Neuronal stem cell (in vitro differentiated cells): ENCODE measurements at regions not wholly inside any gene's neighbourhood (a gene's known extent, or its start where the extent isn't known, plus 50 kb on each side); places are given as distances from the start of the nearest gene placed in this dataset.

Experiments used
- DNase-seq: peaks from one replicate; pipeline ENCODE4 v3.0.0-alpha.2; 2013; ENCODE audit warnings: low spot score
- H2AFZ ChIP-seq: one replicate; pipeline ENCODE4 v1.6.1; 2013; ENCODE audit warnings: mild to moderate bottlenecking, low read length, inconsistent platforms
- H2AK5ac ChIP-seq: 2 replicates; pipeline ENCODE4 v1.6.1; 2013; ENCODE audit warnings: low read depth, mild to moderate bottlenecking, inconsistent platforms, low read length, moderate library complexity, mixed read lengths
- H2BK120ac ChIP-seq: 2 replicates; pipeline ENCODE4 v1.6.1; 2013; ENCODE audit warnings: low read depth, mild to moderate bottlenecking, inconsistent platforms, low read length, moderate library complexity, mixed read lengths
- H2BK12ac ChIP-seq: one replicate; pipeline ENCODE4 v1.6.1; 2013; ENCODE audit warnings: low read length, inconsistent platforms
- H2BK15ac ChIP-seq: 2 replicates; pipeline ENCODE4 v1.6.1; 2013; ENCODE audit warnings: mild to moderate bottlenecking, low read length, inconsistent platforms, mixed read lengths
- H2BK5ac ChIP-seq: one replicate; pipeline ENCODE4 v1.6.1; 2013; ENCODE audit warnings: inconsistent platforms, mild to moderate bottlenecking, low read length, moderate library complexity
- H3K14ac ChIP-seq: one replicate; pipeline ENCODE4 v1.6.1; 2013; ENCODE audit warnings: low read length, inconsistent platforms
- H3K18ac ChIP-seq: 2 replicates; pipeline ENCODE4 v1.6.1; 2013; ENCODE audit warnings: low read length, inconsistent platforms
- H3K23ac ChIP-seq: 2 replicates; pipeline ENCODE4 v1.6.1; 2013; ENCODE audit warnings: low read depth, mild to moderate bottlenecking, mixed read lengths, low read length, inconsistent platforms; ENCODE audit not compliant: poor library complexity
- H3K27ac ChIP-seq: replicated peaks from 3 replicates; pipeline ENCODE4 v1.5.1; 2013; ENCODE audit warnings: low read length, inconsistent platforms
- H3K27me3 ChIP-seq, 3 experiments: 2 replicates each; pipeline ENCODE4 v1.6.1; 2013; ENCODE audit warnings: low read length in 3 of 3, mild to moderate bottlenecking in 2 of 3, inconsistent platforms in 1 of 3, low read depth in 1 of 3, mixed read lengths in 1 of 3, moderate library complexity in 1 of 3; ENCODE audit not compliant: control insufficient read depth in 3 of 3, insufficient read depth in 3 of 3
- H3K36me3 ChIP-seq, 2 donors: replicated peaks in 1 of 2; 2 replicates each; pipeline ENCODE4 v1.6.1; 2013; ENCODE audit warnings: low read length in 2 of 2; ENCODE audit not compliant: control insufficient read depth in 2 of 2, insufficient read depth in 2 of 2
- H3K4ac ChIP-seq: 2 replicates; pipeline ENCODE4 v1.6.1; 2013; ENCODE audit warnings: inconsistent platforms, mild to moderate bottlenecking, low read length, moderate library complexity
- H3K4me1 ChIP-seq, 2 donors: 1 replicate in 1 of 2; 2 replicates in 1 of 2; pipeline ENCODE4 v1.6.1; 2013; ENCODE audit warnings: low read length in 2 of 2, low read depth in 1 of 2; ENCODE audit not compliant: control insufficient read depth in 2 of 2, insufficient read depth in 1 of 2
- H3K4me2 ChIP-seq: one replicate; pipeline ENCODE4 v1.6.1; 2013; ENCODE audit warnings: mild to moderate bottlenecking, low read length, inconsistent platforms; ENCODE audit not compliant: insufficient read depth, poor library complexity, severe bottlenecking
- H3K4me3 ChIP-seq, 2 donors: 2 replicates each; pipeline ENCODE4 v1.5.1; 2013; ENCODE audit warnings: low read length in 2 of 2, mild to moderate bottlenecking in 2 of 2, inconsistent platforms in 1 of 2, moderate library complexity in 1 of 2
- H3K79me1 ChIP-seq: one replicate; pipeline ENCODE4 v1.6.1; 2013; ENCODE audit warnings: low read depth, mild to moderate bottlenecking, inconsistent platforms, low read length, moderate library complexity
- H3K9ac ChIP-seq: one replicate; pipeline ENCODE4 v1.6.1; 2013; ENCODE audit warnings: mild to moderate bottlenecking, low read depth, low read length, inconsistent platforms; ENCODE audit not compliant: poor library complexity
- H3K9me3 ChIP-seq, 2 donors: replicated peaks in 1 of 2; 2 replicates each; pipeline versions ENCODE3 to v1.6.1; 2013; ENCODE audit warnings: low read length in 2 of 2, mild to moderate bottlenecking in 2 of 2, inconsistent platforms in 1 of 2, low read depth in 1 of 2, mixed read lengths in 1 of 2, moderate library complexity in 1 of 2; ENCODE audit not compliant: control insufficient read depth in 2 of 2, insufficient read depth in 1 of 2
- H4K8ac ChIP-seq: one replicate; pipeline ENCODE4 v1.6.1; 2013; ENCODE audit warnings: low read depth, mild to moderate bottlenecking, inconsistent platforms, low read length, moderate library complexity
- H4K91ac ChIP-seq: one replicate; pipeline ENCODE4 v1.6.1; 2013; ENCODE audit warnings: low read length, low read depth, mild to moderate bottlenecking, inconsistent platforms; ENCODE audit not compliant: poor library complexity
- WGBS, 2 donors: extraction: QIAGEN DNeasy Blood & Tissue Kit; methylation state at CpG; one replicate each; pipeline ENCODE4 v1.1.7; 2013; ENCODE audit warnings: missing lambda C conversion rate in 2 of 2, mixed read lengths in 1 of 2; ENCODE audit not compliant: insufficient read length in 2 of 2, insufficient replicate concordance in 1 of 2; ENCODE audit errors: extremely low coverage in 2 of 2; 5-methylcytosine and 5-hydroxymethylcytosine counted together

DNA sequence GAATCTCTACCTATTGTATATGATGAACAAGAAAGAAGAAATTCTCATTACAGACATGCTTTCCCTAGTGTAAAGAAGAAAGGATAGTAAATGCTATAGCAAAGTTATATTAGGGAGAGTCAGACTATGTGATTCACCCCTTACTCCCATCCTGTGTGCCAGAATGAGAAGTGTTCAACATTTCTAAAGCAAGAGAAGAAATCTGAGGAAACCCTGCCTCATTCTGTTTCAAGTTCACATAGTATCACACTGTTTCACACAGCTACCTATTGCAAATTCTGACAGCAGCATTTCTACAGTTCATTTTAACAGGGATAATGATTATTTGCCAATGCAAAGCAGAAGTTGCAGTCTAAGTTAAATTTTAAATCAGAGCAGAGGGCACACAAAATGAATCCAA lies 267.2 kb upstream of the TCF21 start:
- H3K23ac ChIP-seq = no peak overlapping the region

GRCh38 chr6:133623065-133623464 lies 265.8 kb upstream of the TCF21 start:
- Histone ChIP-seq H3K4me3 (no peak overlapping the region), H3K4me2 (no peak overlapping the region), H2BK15ac (no peak overlapping the region), H3K36me3 (no peaks in the 10 kb centered on the region), H3K18ac (no peak overlapping the region), H3K79me1 (no peaks in the 10 kb centered on the region), H3K9me3 (no peaks in the 10 kb centered on the region), H3K4me1 (no peaks in the 10 kb centered on the region), H3K4ac (no peak overlapping the region), H2BK5ac (no peak overlapping the region), H4K8ac (no peak overlapping the region), H3K14ac (no peak overlapping the region), H2BK120ac (no peak overlapping the region), H3K9ac (no peak overlapping the region), H3K27me3 (no peaks in the 10 kb centered on the region), H2AK5ac (no peak overlapping the region), H3K27ac (no peak overlapping the region), H4K91ac (no peak overlapping the region), H2BK12ac (no peak overlapping the region), H2AFZ (no peak overlapping the region), H3K23ac (no peak overlapping the region)
- no CpG with 5 or more reads among the region's 1 CpG for WGBS, 2 donors
- DNase-seq = no peak

More for the DNA sequence above, 267.2 kb upstream of the TCF21 start:
- Histone ChIP-seq H4K91ac (no peak overlapping the region), H3K4ac (no peak overlapping the region), H3K9me3 (no peaks in the 10 kb centered on the region), H2AFZ (no peak overlapping the region), H3K4me1 (no peaks in the 10 kb centered on the region), H2BK15ac (no peak overlapping the region), H3K36me3 (no peaks in the 10 kb centered on the region), H3K4me2 (no peak overlapping the region), H3K79me1 (no peaks in the 10 kb centered on the region), H3K9ac (no peak overlapping the region), H3K27ac (no peak overlapping the region), H3K18ac (no peak overlapping the region), H2BK120ac (no peak overlapping the region), H3K27me3 (no peaks in the 10 kb centered on the region), H2BK12ac (no peak overlapping the region), H3K14ac (no peak overlapping the region), H2AK5ac (no peak overlapping the region), H3K4me3 (no peak overlapping the region), H2BK5ac (no peak overlapping the region), H4K8ac (no peak overlapping the region)
- no peak for DNase-seq

DNA sequence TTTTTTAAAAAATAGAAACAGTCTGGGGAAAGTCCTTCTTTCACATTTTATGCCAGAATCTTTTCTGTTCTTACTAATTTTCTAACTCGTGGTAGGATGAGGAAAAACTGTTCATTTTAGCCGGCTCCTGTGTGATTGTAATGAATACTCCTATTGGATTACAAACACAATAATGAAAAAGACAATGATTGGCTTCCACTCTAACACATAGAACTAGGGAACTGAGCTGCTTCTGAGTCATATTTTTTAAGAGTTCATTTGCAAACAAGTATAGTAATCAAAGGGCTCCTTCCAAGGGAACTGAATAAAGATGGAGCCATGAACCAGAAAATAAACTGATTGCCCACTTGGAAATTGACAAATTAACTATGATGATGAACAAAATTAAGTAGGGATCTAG lies 265.3 kb upstream of the TCF21 start:
- H3K27ac ChIP-seq = no peak overlapping the region
- WGBS, 2 donors = no CpG with 5 or more reads among the region's 2 CpGs
- H2BK15ac ChIP-seq = no peak overlapping the region
- no peak overlapping the region for H3K4me2 ChIP-seq
- no peak overlapping the region for H4K8ac ChIP-seq
- H3K79me1 ChIP-seq = no peaks in the 10 kb centered on the region
- no peak overlapping the region for H4K91ac ChIP-seq
- H3K4me1 ChIP-seq = no peaks in the 10 kb centered on the region
- no peak overlapping the region for H3K4me3 ChIP-seq
- no peak overlapping the region for H2AK5ac ChIP-seq
- H2BK5ac ChIP-seq = no peak overlapping the region
- H3K27me3 ChIP-seq = no peaks in the 10 kb centered on the region
- H3K9ac ChIP-seq = no peak overlapping the region
- H3K9me3 ChIP-seq = no peaks in the 10 kb centered on the region
- no peak overlapping the region for H2BK12ac ChIP-seq
- H3K4ac ChIP-seq = no peak overlapping the region
- no peak overlapping the region for H3K23ac ChIP-seq
- no peaks in the 10 kb centered on the region for H3K36me3 ChIP-seq
- H2BK120ac ChIP-seq = no peak overlapping the region
- no peak overlapping the region for H3K18ac ChIP-seq
- no peak overlapping the region for H3K14ac ChIP-seq
- DNase-seq = no peak
- no peak overlapping the region for H2AFZ ChIP-seq

GRCh38 chr6:133626096-133626666 lies 262.7 kb upstream of the TCF21 start:
- Histone ChIP-seq H3K4me3 (no peak overlapping the region), H3K79me1 (no peaks in the 10 kb centered on the region), H3K23ac (no peak overlapping the region), H3K9ac (no peak overlapping the region), H2AK5ac (no peak overlapping the region), H3K27me3 (no peaks in the 10 kb centered on the region), H3K4me2 (no peak overlapping the region), H2BK120ac (no peak overlapping the region), H3K27ac (no peak overlapping the region), H4K8ac (no peak overlapping the region), H3K9me3 (no peaks in the 10 kb centered on the region), H3K36me3 (no peaks in the 10 kb centered on the region), H2BK5ac (no peak overlapping the region), H2AFZ (no peak overlapping the region), H3K4ac (no peak overlapping the region), H3K14ac (no peak overlapping the region), H2BK12ac (no peak overlapping the region), H3K4me1 (no peaks in the 10 kb centered on the region), H3K18ac (no peak overlapping the region), H2BK15ac (no peak overlapping the region), H4K91ac (no peak overlapping the region)
- no CpG with 5 or more reads among the region's 3 CpGs for WGBS, 2 donors
- DNase-seq = no peak
